GM12891 (cell line): ENCODE measurements at regions not wholly inside any gene's neighbourhood (a gene's known extent, or its start where the extent isn't known, plus 50 kb on each side); places are given as distances from the start of the nearest gene placed in this dataset.
"Not testable (repeated sequence)": the region's sequence is repeated elsewhere in the genome, so short reads cannot be mapped to it uniquely, and the experiment has no call there.

Experiments
- DNase-seq: peaks from one replicate; pipeline ENCODE4 v3.0.0; 2011; ENCODE audit warnings: low spot score; ENCODE audit not compliant: insufficient read length
- FAIRE-seq: peaks from 2 replicates; lab custom pipeline; 2011; peaks lifted over from hg19 to GRCh38; lab: Jason Lieb, UNC
- PAX5 ChIP-seq: IDR thresholded peaks from 2 replicates; pipeline ENCODE4 v1.6.1; 2011; ENCODE audit warnings: low read length, moderate library complexity, mild to moderate bottlenecking; ENCODE audit not compliant: insufficient read depth, severe bottlenecking
- POLR2A ChIP-seq: IDR thresholded peaks from 2 replicates; pipeline ENCODE4 v1.6.1; 2011; ENCODE audit warnings: low read depth, low read length, control low read depth
- POLR2AphosphoS5 ChIP-seq: IDR thresholded peaks from 2 replicates; pipeline ENCODE4 v1.6.1; 2011; ENCODE audit warnings: low read depth, low read length, control low read depth
- POU2F2 ChIP-seq: IDR thresholded peaks from 2 replicates; pipeline ENCODE4 v1.6.1; 2011; ENCODE audit warnings: low read depth, mild to moderate bottlenecking, control low read depth, low read length, moderate library complexity
- SPI1 ChIP-seq: IDR thresholded peaks from 2 replicates; pipeline ENCODE4 v1.6.1; 2011; ENCODE audit warnings: low read depth, low read length, control low read depth
- TAF1 ChIP-seq: IDR thresholded peaks from 2 replicates; pipeline ENCODE4 v1.6.1; 2011; ENCODE audit warnings: low read depth, low read length, control low read depth

DNA sequence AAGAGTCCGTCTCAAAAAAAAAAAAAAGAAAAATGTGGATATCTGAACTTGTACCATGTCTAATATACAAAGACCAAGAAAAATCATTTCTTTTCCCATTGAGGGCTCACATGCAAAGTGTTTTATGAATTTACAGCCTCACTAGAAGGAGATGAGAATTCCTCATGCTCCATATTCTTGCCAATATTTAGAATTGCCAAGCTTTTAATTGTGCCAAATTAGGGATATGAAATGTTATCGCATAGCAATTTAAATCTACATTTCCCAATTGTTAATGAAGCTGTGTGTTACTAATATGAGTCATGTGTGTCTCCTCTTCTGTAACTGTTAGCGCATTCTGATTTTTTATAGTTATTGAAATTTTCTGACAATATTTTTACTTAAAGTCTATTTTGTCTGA, 63.0 kb upstream of the CRYM start:
- FAIRE-seq = no peak
- TF ChIP-seq TAF1 = no peak
- TF ChIP-seq POLR2AphosphoS5 = no peak
- no peak for TF ChIP-seq POLR2A
- no peak for TF ChIP-seq PAX5
- no peak for TF ChIP-seq SPI1
- TF ChIP-seq POU2F2 = no peak
- no peak for DNase-seq

DNA sequence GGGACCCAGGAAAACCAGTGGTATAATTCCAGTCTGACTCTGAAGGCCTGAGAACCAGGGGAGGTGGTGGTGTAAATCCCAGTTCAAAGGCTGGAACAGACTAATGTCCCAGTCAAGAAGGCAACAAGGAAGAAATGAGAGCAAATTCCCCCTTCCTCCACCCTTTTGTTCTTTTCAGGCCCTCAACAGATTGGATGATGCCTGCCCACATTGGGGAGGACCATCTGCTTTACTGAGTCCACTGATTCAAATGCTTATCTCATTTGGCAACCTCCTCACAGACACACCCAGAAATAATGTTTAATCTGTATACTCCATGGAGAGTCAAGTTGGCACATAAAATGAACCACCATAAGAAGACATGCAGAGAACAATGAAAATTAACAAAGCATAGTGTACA, 61.9 kb upstream of the CRYM start:
- TF ChIP-seq POLR2A = no peak
- no peak for DNase-seq
- FAIRE-seq = no peak

DNA sequence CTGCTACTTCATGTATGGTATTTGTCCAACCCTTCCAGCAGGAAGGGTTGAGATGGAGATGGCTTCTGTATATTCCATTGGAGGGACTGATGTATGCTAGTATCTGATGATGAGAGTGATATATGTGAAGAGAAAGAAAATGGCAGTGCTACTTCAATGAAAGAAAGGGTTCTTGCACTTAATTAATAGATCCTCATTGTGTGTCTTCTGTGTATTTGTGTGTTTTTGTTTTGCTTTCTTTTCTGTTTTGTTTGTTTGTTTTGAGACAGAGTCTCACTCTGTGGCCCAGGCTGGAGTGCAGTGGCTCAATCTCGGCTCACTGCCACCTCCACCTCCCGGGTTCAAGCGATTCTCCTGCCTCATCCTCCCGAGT, 61.2 kb upstream of the CRYM start:
- DNase-seq (no peak), FAIRE-seq (no peak)
- no peak for TF ChIP-seq SPI1
- TF ChIP-seq POLR2A = no peak
- TF ChIP-seq POLR2AphosphoS5 = no peak
- TF ChIP-seq PAX5 = no peak
- TF ChIP-seq POU2F2 = no peak
- TF ChIP-seq TAF1 = no peak

DNA sequence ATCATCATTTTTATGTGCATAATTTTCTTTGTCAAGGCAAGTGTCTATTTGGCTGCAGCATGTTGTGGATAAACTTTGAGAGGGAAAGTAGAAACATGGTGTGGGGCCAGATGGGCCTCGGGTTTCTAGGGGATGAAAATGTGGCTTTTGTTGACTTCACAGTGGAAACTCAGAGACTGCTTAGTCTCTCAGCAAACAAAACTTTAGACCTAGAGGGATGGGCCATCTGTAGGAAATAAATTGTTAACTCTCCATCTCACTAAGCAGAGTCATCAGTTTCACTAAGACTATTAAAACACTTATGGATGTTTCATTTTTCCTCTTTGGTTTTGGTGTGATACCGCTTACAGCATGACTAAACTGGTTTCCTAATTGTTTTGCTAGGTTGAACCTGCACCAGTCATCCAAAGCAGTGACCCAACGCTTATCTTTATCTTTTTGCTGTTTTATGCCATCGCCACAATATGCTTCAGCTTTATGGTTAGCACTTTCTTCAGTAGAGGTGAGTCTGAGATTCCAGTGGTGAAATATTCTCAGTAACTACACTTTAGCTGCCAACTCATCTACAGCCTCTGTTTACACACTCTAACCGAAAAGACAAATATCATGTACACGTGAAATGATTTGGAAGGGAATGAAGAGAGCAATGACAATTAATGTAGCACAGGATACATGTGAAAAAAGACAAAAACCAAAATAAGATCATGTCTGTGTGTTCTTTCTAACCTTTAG, 60.6 kb upstream of the CRYM start:
- DNase-seq (no peak), FAIRE-seq (no peak)
- TF ChIP-seq SPI1 (no peak), POLR2A (no peak), TAF1 (no peak), PAX5 (no peak), POU2F2 (no peak), POLR2AphosphoS5 (no peak)

DNA sequence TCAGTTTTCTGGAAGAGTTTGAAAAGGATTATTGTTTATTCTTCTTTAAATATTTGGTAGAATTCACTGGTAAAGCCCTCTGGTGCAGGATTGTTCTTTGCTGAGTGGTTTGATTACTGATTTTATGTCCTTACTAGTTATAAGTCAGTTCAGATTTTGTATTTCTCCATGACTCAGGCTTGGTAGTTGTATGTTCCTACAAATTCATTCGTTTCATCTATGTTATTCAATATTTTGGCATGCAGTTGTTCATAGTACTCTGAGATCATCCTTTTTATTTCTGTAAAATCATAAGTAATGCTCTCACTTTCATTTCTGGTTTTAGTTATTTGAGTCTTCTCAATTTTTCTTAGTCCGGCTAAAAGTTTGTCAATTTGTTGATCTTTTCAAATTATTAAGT, 58.1 kb upstream of the CRYM start:
- TF ChIP-seq SPI1 (no peak), PAX5 (no peak), POU2F2 (no peak), POLR2AphosphoS5 (no peak), POLR2A (no peak), TAF1 (no peak)
- FAIRE-seq (no peak), DNase-seq (no peak)

DNA sequence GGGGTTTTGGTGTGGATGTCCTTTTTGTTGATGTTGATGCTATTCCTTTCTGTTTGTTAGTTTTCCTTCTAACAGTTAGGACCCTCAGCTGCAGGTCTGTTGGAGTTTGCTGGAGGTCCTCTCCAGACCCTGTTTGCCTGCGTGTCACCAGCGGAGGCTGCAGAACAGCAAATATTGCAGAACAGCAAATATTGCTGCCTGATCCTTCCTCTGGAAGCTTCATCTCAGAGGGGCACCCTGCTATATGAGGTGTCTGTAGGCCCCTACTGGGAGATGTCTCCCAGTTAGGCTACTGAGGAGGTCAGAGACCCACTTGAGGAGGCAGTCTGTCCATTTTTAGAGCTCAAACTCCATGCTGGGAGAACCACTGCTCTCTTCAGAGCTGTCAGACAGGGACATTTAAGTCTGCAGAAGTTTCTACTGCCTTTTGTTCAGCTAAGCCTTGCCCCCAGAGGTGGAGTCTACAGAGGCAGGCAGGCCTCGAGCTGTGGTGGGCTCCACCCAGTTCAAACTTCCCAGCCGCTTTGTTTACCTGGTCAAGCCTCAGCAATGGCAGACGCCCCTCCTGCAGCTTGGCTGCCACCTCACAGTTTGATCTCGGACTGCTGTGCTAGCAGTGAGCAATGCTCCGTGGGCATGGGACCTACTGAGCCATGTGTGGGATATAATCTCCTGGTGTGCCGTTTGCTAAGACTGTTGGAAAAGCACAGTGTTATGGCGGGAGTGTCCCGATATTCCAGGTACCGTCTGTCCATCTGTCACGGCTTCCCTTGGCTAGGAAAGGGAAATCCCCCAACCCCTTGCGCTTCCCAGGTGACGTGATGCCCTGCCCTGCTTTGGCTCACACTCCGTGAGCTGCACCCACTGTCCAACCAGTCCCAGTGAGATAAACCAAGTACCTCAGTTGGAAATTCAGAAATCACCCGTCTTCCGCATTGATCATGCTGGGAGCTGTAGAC, 56.4 kb upstream of the CRYM start:
- not testable (repeated sequence) for FAIRE-seq, DNase-seq

DNA sequence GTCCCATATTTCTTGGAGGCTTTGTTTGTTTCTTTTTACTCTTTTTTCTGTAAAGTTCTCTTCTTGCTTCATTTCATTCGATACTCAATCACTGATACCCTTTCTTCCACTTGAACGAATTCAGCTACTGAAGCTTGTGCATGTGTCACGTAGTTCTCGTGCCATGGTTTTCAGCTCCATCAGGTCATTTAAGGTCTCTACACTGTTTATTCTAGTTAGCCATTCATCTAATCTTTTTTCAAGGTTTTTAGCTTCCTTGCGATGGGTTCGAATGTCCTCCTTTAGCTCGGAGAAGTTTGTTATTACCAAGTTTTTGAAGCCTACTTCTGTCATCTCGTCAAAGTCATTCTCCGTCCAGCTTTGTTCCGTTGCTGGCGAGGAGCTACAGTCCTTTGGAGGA, 55.6 kb upstream of the CRYM start:
- not testable (repeated sequence) for FAIRE-seq, DNase-seq
